Nephron (organoid): ENCODE measurements at regions not wholly inside any gene's neighbourhood (a gene's known extent, or its start where the extent isn't known, plus 50 kb on each side); places are given as distances from the start of the nearest gene placed in this dataset.

Experiments
- H3K27ac Mint-ChIP-seq, 3 experiments: 2 replicates each; pipeline ENCODE4 v1.8.0; 2020; ENCODE audit warnings: mixed read lengths in 3 of 3, mild to moderate bottlenecking in 2 of 3, moderate library complexity in 1 of 3
- H3K27me3 Mint-ChIP-seq: 2 replicates; pipeline ENCODE4 v1.8.0; 2021; ENCODE audit warnings: low read depth, mild to moderate bottlenecking, moderate library complexity, mixed read lengths
- H3K36me3 Mint-ChIP-seq: 2 replicates; pipeline ENCODE4 v1.8.0; 2020; ENCODE audit warnings: low read depth, mixed read lengths
- H3K4me1 Mint-ChIP-seq: 2 replicates; pipeline ENCODE4 v1.8.0; 2020; ENCODE audit warnings: mixed read lengths
- H3K4me3 Mint-ChIP-seq, 3 experiments: 2 replicates each; pipeline ENCODE4 v1.8.0; 2020; ENCODE audit warnings: mild to moderate bottlenecking in 3 of 3, mixed read lengths in 3 of 3, moderate library complexity in 2 of 3
- H3K9me3 Mint-ChIP-seq: 2 replicates; pipeline ENCODE4 v1.8.0; 2020; ENCODE audit warnings: mixed read lengths
- CTCF ChIP-seq, 3 experiments: fragments of 200-600 bp; sonication (generic); IDR thresholded peaks; one replicate each; pipeline ENCODE4 v1.5.0; 2021; ENCODE audit warnings: antibody characterized with exemption in 3 of 3; ENCODE audit not compliant: unreplicated experiment in 3 of 3

- H3K4me1 Mint-ChIP-seq = no peaks in the 10 kb centered on the region
- no peak overlapping the region for H3K27ac Mint-ChIP-seq
- H3K36me3 Mint-ChIP-seq = no peaks in the 10 kb centered on the region
- H3K4me3 Mint-ChIP-seq = no peak overlapping the region
- TF ChIP-seq CTCF (IDR thresholded peaks at IDR 0.05; ENCODE audit: unreplicated experiment in 3 of 3) = no peak
- H3K9me3 Mint-ChIP-seq = no peaks in the 10 kb centered on the region
- H3K27me3 Mint-ChIP-seq = peaks cover 64% of the 10 kb centered on the region
These were observed 101.9 kb upstream of the VPREB1 start for GRCh38 chr22:22142661-22143060.

GRCh38 chr22:22141771-22142591 is 102.6 kb upstream of the VPREB1 start:
- H3K27ac Mint-ChIP-seq = no peak overlapping the region
- TF ChIP-seq CTCF (IDR thresholded peaks at IDR 0.05; ENCODE audit: unreplicated experiment in 3 of 3) = no peak
- H3K9me3 Mint-ChIP-seq = no peaks in the 10 kb centered on the region
- H3K27me3 Mint-ChIP-seq = peaks cover 58% of the 10 kb centered on the region
- no peak overlapping the region for H3K4me3 Mint-ChIP-seq
- H3K36me3 Mint-ChIP-seq = no peaks in the 10 kb centered on the region
- H3K4me1 Mint-ChIP-seq = no peaks in the 10 kb centered on the region

- H3K27me3 Mint-ChIP-seq = peaks cover 50% of the 10 kb centered on the region
These were observed 103.6 kb upstream of the VPREB1 start for GRCh38 chr22:22141031-22141430.

GRCh38 chr22:22139364-22139763 is 105.2 kb upstream of the VPREB1 start:
- Mint-ChIP-seq H3K4me3 (no peak overlapping the region), H3K4me1 (no peaks in the 10 kb centered on the region), H3K36me3 (no peaks in the 10 kb centered on the region), H3K9me3 (no peaks in the 10 kb centered on the region), H3K27ac (no peak overlapping the region), H3K27me3 (peaks cover 41% of the 10 kb centered on the region)
- no peak for TF ChIP-seq CTCF (IDR thresholded peaks at IDR 0.05; ENCODE audit: unreplicated experiment in 3 of 3)

More at GRCh38 chr22:22141031-22141430, 103.6 kb upstream of the VPREB1 start:
- Mint-ChIP-seq H3K4me3 (no peak overlapping the region), H3K27ac (no peak overlapping the region), H3K36me3 (no peaks in the 10 kb centered on the region), H3K4me1 (no peaks in the 10 kb centered on the region), H3K9me3 (no peaks in the 10 kb centered on the region)
- no peak for TF ChIP-seq CTCF (IDR thresholded peaks at IDR 0.05; ENCODE audit: unreplicated experiment in 3 of 3)

- Mint-ChIP-seq H3K4me3 (no peak overlapping the region), H3K27ac (no peak overlapping the region), H3K27me3 (peaks cover 41% of the 10 kb centered on the region), H3K9me3 (no peaks in the 10 kb centered on the region), H3K36me3 (no peaks in the 10 kb centered on the region), H3K4me1 (no peaks in the 10 kb centered on the region)
- TF ChIP-seq CTCF (IDR thresholded peaks at IDR 0.05; ENCODE audit: unreplicated experiment in 3 of 3) = no peak
These were observed 105.7 kb upstream of the VPREB1 start for GRCh38 chr22:22138915-22139314.

GRCh38 chr22:22137891-22138290 is 106.7 kb upstream of the VPREB1 start:
- no peak overlapping the region for H3K4me3 Mint-ChIP-seq
- no peak for TF ChIP-seq CTCF (IDR thresholded peaks at IDR 0.05; ENCODE audit: unreplicated experiment in 3 of 3)
- no peaks in the 10 kb centered on the region for H3K36me3 Mint-ChIP-seq
- no peak overlapping the region for H3K27ac Mint-ChIP-seq
- no peaks in the 10 kb centered on the region for H3K9me3 Mint-ChIP-seq
- H3K4me1 Mint-ChIP-seq = no peaks in the 10 kb centered on the region
- H3K27me3 Mint-ChIP-seq = peaks cover 36% of the 10 kb centered on the region
